HepG2 (cell line): ENCODE measurements at regions not wholly inside any gene's neighbourhood (a gene's known extent, or its start where the extent isn't known, plus 50 kb on each side); places are given as distances from the start of the nearest gene placed in this dataset.

Experiments
- ATAC-seq: fragments of 200-7000 bp; cut with Tn5 transposase; 3 replicates; pipeline ENCODE4 v1.9.1; 2020; ENCODE audit warnings: mild to moderate bottlenecking, moderate library complexity
- BruUV-seq: library from RNA; stranded (reverse); fragments of 400-500 nt; replicated peaks from 2 replicates; lab custom pipeline; 2021; lab: Mats Ljungman, UMichigan
- CTCF ChIA-PET: fragments of 300-600 bp; formaldehyde crosslinking; extraction: SDS; loops from one replicate; lab custom pipeline; 2021; ENCODE audit warnings: low total read pairs, inconsistent platforms, low intra/inter-chr PET ratio; lab: Yijun Ruan, JAX
- POLR2A ChIA-PET: fragments of 350-600 bp; sonication (Branson Sonifier 250); formaldehyde crosslinking; loops from one replicate; lab custom pipeline; 2020; ENCODE audit warnings: antibody characterized with exemption, inconsistent platforms; lab: Yijun Ruan, JAX
- DNase-seq: peaks from one replicate; pipeline ENCODE4 v3.0.0-alpha.2; 2015; ENCODE audit warnings: low spot score
- FAIRE-seq: peaks from 3 replicates; lab custom pipeline; 2011; peaks lifted over from hg19 to GRCh38; lab: Jason Lieb, UNC
- H2AFZ ChIP-seq: one replicate; pipeline ENCODE4 v1.6.1; 2011; ENCODE audit warnings: low read length, inconsistent platforms
- H3K27ac ChIP-seq: fragments of 300-600 bp; 3 replicates; pipeline ENCODE4 v1.8.0; 2011; ENCODE audit warnings: mixed run types, mild to moderate bottlenecking, mixed read lengths, low read length, inconsistent platforms; ENCODE audit not compliant: insufficient read depth; ENCODE audit errors: extremely low read length
- H3K27me3 ChIP-seq, 2 experiments: fragments of 200-600 bp in 1 of 2; 2 replicates in 1 of 2; 3 replicates in 1 of 2; pipeline versions ENCODE4 v1.6.0 to v1.8.0; 2011; ENCODE audit warnings: low read length in 2 of 2, mild to moderate bottlenecking in 2 of 2, moderate library complexity in 2 of 2, inconsistent platforms in 1 of 2; ENCODE audit not compliant: insufficient read depth in 2 of 2, control insufficient read depth in 1 of 2
- H3K36me3 ChIP-seq, 2 experiments: fragments of 200-600 bp in 1 of 2; replicated peaks in 1 of 2; 2 replicates in 1 of 2; 3 replicates in 1 of 2; pipeline versions ENCODE4 v1.5.1 to v1.8.0; 2011; ENCODE audit warnings: low read length in 2 of 2, inconsistent platforms in 1 of 2; ENCODE audit not compliant: insufficient read depth in 2 of 2, control insufficient read depth in 1 of 2
- H3K4me1 ChIP-seq: 2 replicates; pipeline ENCODE4 v1.5.1; 2012; ENCODE audit warnings: low read length, inconsistent platforms; ENCODE audit not compliant: insufficient read depth
- H3K4me2 ChIP-seq: 2 replicates; pipeline ENCODE4 v1.6.0; 2011; ENCODE audit warnings: low read depth, low read length, inconsistent platforms
- H3K4me3 ChIP-seq, 3 experiments: fragments of 200-600 bp in 1 of 3; sonication (generic), shearing (Covaris generic) in 1 of 3; replicated peaks in 1 of 3; 2 replicates each; pipeline ENCODE4 v1.5.1; 2011 to 2016; ENCODE audit warnings: low read length in 3 of 3, inconsistent platforms in 2 of 3, low read depth in 2 of 3, mild to moderate bottlenecking in 2 of 3, control low read depth in 1 of 3, mixed read lengths in 1 of 3; ENCODE audit not compliant: insufficient read depth in 1 of 3
- H3K79me2 ChIP-seq: one replicate; pipeline ENCODE4 v1.6.1; 2011; ENCODE audit warnings: low read length, inconsistent platforms; ENCODE audit not compliant: insufficient read depth
- H3K9ac ChIP-seq: 2 replicates; pipeline ENCODE4 v1.6.0; 2011; ENCODE audit warnings: mild to moderate bottlenecking, low read depth, low read length, inconsistent platforms; ENCODE audit not compliant: insufficient read depth
- H3K9me3 ChIP-seq: 2 replicates; pipeline ENCODE4 v1.5.1; 2012; ENCODE audit warnings: mild to moderate bottlenecking, low read length
- H4K20me1 ChIP-seq: 2 replicates; pipeline ENCODE4 v1.6.0; 2011; ENCODE audit warnings: inconsistent platforms, mild to moderate bottlenecking, low read length, moderate library complexity; ENCODE audit not compliant: insufficient read depth
- BRD4 ChIP-seq: sonication (generic); formaldehyde crosslinking; IDR thresholded peaks from 2 replicates; pipeline ENCODE4 v1.4.0; 2020; ENCODE audit warnings: missing genetic modification reagents
- CEBPB ChIP-seq: IDR thresholded peaks from 2 replicates; pipeline ENCODE4 v1.6.1; 2011; ENCODE audit warnings: low read depth, low read length, improper control_type of control experiment, borderline replicate concordance
- CHCHD3 ChIP-seq: sonication (generic); formaldehyde crosslinking; IDR thresholded peaks from 2 replicates; pipeline ENCODE4 v1.8.0; 2022; ENCODE audit warnings: mild to moderate bottlenecking, missing genetic modification reagents, moderate library complexity
- CHD2 ChIP-seq: IDR thresholded peaks from 2 replicates; pipeline ENCODE4 v1.6.1; 2011; ENCODE audit warnings: low read depth, low read length, improper control_type of control experiment
- EP300 ChIP-seq, 3 experiments: sonication (generic) in 1 of 3; formaldehyde crosslinking in 1 of 3; IDR thresholded peaks; 2 replicates each; pipeline versions ENCODE4 v1.5.1 to v1.6.1; 2011 to 2020; ENCODE audit warnings: low read depth in 2 of 3, low read length in 2 of 3, borderline replicate concordance in 1 of 3, improper control_type of control experiment in 1 of 3, mild to moderate bottlenecking in 1 of 3, missing genetic modification reagents in 1 of 3, moderate library complexity in 1 of 3
- HIVEP1 ChIP-seq: sonication (generic); formaldehyde crosslinking; IDR thresholded peaks from 2 replicates; pipeline ENCODE4 v1.4.0; 2020; ENCODE audit warnings: mild to moderate bottlenecking, missing genetic modification reagents
- KAT7 ChIP-seq: IDR thresholded peaks from 2 replicates; pipeline ENCODE4 v1.6.1; 2018; ENCODE audit warnings: borderline replicate concordance, missing compliant biosample characterization
- MIER2 ChIP-seq: IDR thresholded peaks from 2 replicates; pipeline ENCODE4 v1.6.1; 2016; ENCODE audit warnings: missing biosample characterization, missing genetic modification reagents
- PAF1 ChIP-seq: IDR thresholded peaks from 2 replicates; pipeline ENCODE4 v1.6.1; 2016; ENCODE audit warnings: missing genetic modification reagents, missing compliant biosample characterization
- PHF21A ChIP-seq: sonication (generic); formaldehyde crosslinking; IDR thresholded peaks from 2 replicates; pipeline ENCODE4 v1.5.0; 2020; ENCODE audit warnings: mild to moderate bottlenecking, missing genetic modification reagents
- SALL2 ChIP-seq: sonication (generic); formaldehyde crosslinking; IDR thresholded peaks from 2 replicates; pipeline ENCODE4 v1.8.1; 2023; ENCODE audit warnings: mild to moderate bottlenecking, missing genetic modification reagents, inconsistent platforms
- YY1 ChIP-seq: IDR thresholded peaks from 2 replicates; pipeline ENCODE4 v1.6.1; 2011; ENCODE audit warnings: low read length, low read depth, moderate library complexity, mild to moderate bottlenecking; ENCODE audit not compliant: insufficient read depth, insufficient replicate concordance
- ZNF205 ChIP-seq: IDR thresholded peaks from 2 replicates; pipeline ENCODE4 v1.6.1; 2018; ENCODE audit warnings: missing biosample characterization, missing genetic modification reagents
- ZNF382 ChIP-seq: sonication (generic); formaldehyde crosslinking; IDR thresholded peaks from 2 replicates; pipeline ENCODE4 v1.5.0; 2020; ENCODE audit warnings: missing genetic modification reagents, mild to moderate bottlenecking, borderline replicate concordance
- WGBS: methylation state at CpG from one replicate; pipeline ENCODE4 v1.1.6; 2017; ENCODE audit warnings: low lambda C conversion rate; 5-methylcytosine and 5-hydroxymethylcytosine counted together
- in situ Hi-C: cut with HindIII; loops from 2 replicates; pipeline ENCODE4 v1.10.0; 2017; ENCODE audit warnings: low pct_unique_long_range_greater_than_20kb; ENCODE audit not compliant: extremely low pct_ligation_motif_present
- intact Hi-C: fragments of 100-400 bp; cut with micrococcal nuclease; formaldehyde crosslinking; loops from one replicate; pipeline ENCODE4 v1.10.0; 2022; ENCODE audit not compliant: unreplicated experiment
- TF ChIP-seq, protein P1 (sequence below): sonication (generic); formaldehyde crosslinking; IDR thresholded peaks from 2 replicates; pipeline ENCODE4 v1.4.0; 2020; ENCODE audit warnings: mild to moderate bottlenecking, missing genetic modification reagents
- TF ChIP-seq, protein P2 (sequence below): sonication (generic); formaldehyde crosslinking; IDR thresholded peaks from 2 replicates; pipeline ENCODE4 v1.8.0; 2022; ENCODE audit warnings: mild to moderate bottlenecking, missing genetic modification reagents, borderline replicate concordance

DNA sequence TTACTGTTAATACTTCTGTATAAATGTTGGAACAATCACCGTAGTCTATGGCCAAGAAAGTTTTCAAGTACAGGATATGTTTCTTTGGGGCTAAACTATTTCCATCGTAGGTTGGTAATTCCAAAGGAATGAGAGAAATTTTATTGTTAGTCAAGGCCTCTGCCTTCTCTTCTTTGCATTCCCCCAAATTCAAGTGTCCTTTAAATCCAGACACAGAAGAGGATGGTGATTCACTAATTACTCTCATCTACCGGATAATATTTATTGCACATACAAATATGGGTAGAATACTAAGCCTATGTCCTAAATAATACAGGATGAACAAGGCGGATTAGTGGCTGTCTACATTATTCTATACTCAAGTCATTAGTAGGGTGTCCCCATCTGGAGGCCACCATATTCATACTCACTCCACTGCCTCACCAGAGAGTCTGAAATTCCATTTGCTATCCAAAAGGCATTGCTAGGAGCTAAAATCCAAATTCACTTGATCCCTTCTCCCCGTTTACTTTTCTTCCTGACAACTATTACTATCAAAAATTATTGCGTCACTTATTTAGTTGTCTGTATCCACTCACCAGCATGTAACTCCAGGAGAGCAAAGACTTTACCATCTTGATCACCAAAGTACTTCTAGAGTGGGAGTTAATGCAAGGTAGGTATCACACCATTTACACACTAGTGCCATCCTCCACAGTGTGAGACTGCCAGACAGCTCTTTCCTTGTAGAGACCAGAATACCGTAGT is 82.4 kb upstream of the SGCG start:
- ATAC-seq (no peak), FAIRE-seq (no peak), DNase-seq (no peak)
- Histone ChIP-seq H3K27ac (no peak overlapping the region), H3K79me2 (no peaks in the 10 kb centered on the region), H4K20me1 (no peaks in the 10 kb centered on the region), H3K9ac (no peak overlapping the region), H3K4me1 (no peaks in the 10 kb centered on the region), H3K27me3 (no peaks in the 10 kb centered on the region), H3K4me3 (no peak overlapping the region), H2AFZ (no peak overlapping the region), H3K9me3 (no peaks in the 10 kb centered on the region), H3K4me2 (no peak overlapping the region), H3K36me3 (no peaks in the 10 kb centered on the region)
- intact Hi-C loops (no loop called here), in situ Hi-C loops (no loop called here)
- POLR2A ChIA-PET, result no interaction called here
- WGBS, result 22% methylated on average over 7 of the region's 7 CpGs
- BruUV-seq, result no TSS peak
- TF ChIP-seq CEBPB (peak; percentile 54; the same call in 1 of the 2 replicates), PAF1 (CRISPR knock-in tag) (no peak), SALL2 (CRISPR knock-in tag) (no peak), YY1 (no peak)
- CTCF ChIA-PET, result no interaction called here

DNA sequence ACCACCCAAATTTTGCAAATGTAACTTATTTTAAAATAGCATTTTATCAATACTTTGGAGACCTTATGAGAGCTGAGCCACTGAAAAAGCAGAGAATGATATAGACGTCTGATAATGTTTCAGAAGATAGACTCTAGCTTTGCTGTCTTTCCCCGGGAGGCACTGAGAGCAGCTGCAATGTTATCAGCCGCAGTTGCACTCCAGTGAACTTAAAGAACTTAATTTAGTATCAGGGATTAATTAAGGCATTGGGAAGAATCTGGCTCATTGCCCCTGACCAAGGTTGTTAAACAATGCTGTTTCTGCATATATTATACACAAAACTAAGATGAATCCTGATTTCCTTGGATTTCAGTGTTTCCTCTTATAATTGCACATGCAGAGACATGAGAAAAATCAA is 75.7 kb upstream of the SGCG start:
- no peak for DNase-seq
- Histone ChIP-seq H3K79me2 (no peaks in the 10 kb centered on the region), H3K27me3 (peaks cover 0 to 12% of the 10 kb centered on the region in 2 experiments; a peak in 1 of 5 replicates), H3K36me3 (no peaks in the 10 kb centered on the region), H3K9ac (no peak overlapping the region), H3K4me2 (no peak overlapping the region), H4K20me1 (no peaks in the 10 kb centered on the region), H3K4me3 (no peak overlapping the region), H3K9me3 (no peaks in the 10 kb centered on the region), H3K4me1 (no peaks in the 10 kb centered on the region), H2AFZ (no peak overlapping the region), H3K27ac (no peak overlapping the region)
- BruUV-seq, result no TSS peak
- WGBS, result 3% methylated on average over 3 of the region's 3 CpGs
- intact Hi-C loops, result no loop called here
- in situ Hi-C loops, result no loop called here
- ChIA-PET POLR2A (no interaction called here), CTCF (no interaction called here)
- ATAC-seq, result no peak
- FAIRE-seq, result no peak
- TF ChIP-seq HIVEP1 (CRISPR knock-in tag) (no peak), CHD2 (no peak), KAT7 (no peak), BRD4 (no peak), EP300 (IDR thresholded peaks at IDR 0.05; ENCODE audit: low read depth in 2 of 2, low read length in 2 of 2) (no peak), EP300 (CRISPR knock-in tag; IDR thresholded peaks at IDR 0.05; ENCODE audit: borderline replicate concordance) (no peak), ZNF382 (CRISPR knock-in tag) (no peak), CHCHD3 (CRISPR knock-in tag) (no peak), PHF21A (CRISPR knock-in tag) (no peak), MIER2 (CRISPR knock-in tag) (no peak), ZNF205 (no peak)
- TF ChIP-seq, protein P1, sequence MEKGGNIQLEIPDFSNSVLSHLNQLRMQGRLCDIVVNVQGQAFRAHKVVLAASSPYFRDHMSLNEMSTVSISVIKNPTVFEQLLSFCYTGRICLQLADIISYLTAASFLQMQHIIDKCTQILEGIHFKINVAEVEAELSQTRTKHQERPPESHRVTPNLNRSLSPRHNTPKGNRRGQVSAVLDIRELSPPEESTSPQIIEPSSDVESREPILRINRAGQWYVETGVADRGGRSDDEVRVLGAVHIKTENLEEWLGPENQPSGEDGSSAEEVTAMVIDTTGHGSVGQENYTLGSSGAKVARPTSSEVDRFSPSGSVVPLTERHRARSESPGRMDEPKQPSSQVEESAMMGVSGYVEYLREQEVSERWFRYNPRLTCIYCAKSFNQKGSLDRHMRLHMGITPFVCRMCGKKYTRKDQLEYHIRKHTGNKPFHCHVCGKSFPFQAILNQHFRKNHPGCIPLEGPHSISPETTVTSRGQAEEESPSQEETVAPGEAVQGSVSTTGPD (CRISPR knock-in tag), result no peak
- TF ChIP-seq, protein P2, sequence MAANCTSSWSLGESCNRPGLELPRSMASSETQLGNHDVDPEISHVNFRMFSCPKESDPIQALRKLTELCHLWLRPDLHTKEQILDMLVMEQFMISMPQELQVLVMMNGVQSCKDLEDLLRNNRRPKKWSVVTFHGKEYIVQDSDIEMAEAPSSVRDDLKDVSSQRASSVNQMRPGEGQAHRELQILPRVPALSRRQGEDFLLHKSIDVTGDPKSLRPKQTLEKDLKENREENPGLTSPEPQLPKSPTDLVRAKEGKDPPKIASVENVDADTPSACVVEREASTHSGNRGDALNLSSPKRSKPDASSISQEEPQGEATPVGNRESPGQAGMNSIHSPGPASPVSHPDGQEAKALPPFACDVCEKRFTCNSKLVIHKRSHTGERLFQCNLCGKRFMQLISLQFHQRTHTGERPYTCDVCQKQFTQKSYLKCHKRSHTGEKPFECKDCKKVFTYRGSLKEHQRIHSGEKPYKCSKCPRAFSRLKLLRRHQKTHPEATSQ (CRISPR knock-in tag), result no peak
